Ureter (tissue), 1 donor: ENCODE measurements at regions not wholly inside any gene's neighbourhood (a gene's known extent, or its start where the extent isn't known, plus 50 kb on each side); places are given as distances from the start of the nearest gene placed in this dataset.

Source experiments
- DNase-seq: peaks from one replicate; pipeline ENCODE4 v3.0.0-alpha.2; 2020; ENCODE audit warnings: low spot score
- donor health status: DM: yes; HTN: yes; CAD: no.

DNA sequence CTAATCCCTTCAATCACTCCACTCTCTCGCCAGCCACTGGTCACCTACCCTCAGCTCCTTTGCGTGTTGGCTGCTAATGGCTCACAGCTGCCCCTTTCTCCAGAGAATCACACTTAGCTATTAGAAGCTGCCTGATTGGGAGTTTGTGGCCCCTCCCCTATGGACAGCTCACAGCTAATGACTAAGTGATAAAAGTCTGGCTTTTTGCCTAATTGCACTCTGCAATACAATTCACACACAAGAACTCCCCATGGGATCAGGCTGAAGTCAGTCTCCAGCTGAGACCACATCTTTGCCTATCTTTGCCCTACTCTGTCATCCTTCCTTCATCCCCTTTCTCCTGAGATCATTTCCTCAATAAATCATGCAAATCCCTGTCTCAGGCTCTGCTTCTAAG, 701.9 kb upstream of the RAB6C start:
- no peak for DNase-seq

GRCh38 chr2:129281791-129282530, 697.5 kb upstream of the RAB6C start:
- DNase-seq = no peak

- no peak for DNase-seq
Measured at GRCh38 chr2:129285012-129285411, 694.5 kb upstream of the RAB6C start.

DNA sequence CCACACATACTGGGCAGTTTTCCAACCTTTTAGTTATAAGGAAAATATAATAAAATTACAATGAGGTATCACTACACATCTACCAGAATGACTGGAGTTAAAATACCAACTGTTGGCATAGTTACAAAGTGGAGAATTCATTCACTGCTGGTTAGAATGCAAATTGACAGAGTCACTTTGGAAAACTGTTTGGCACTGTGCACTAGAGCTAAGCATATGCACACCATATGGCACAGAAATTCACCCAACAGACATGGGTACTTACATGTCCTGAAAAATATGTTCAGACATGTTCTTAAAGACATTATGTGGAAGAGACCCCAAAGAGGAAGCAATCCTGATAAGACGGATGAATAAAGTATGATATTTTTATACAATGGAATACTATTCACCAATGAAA, 686.1 kb upstream of the RAB6C start:
- DNase-seq = no peak

- no peak for DNase-seq
Measured at GRCh38 chr2:129296396-129296795, 683.1 kb upstream of the RAB6C start.

GRCh38 chr2:129296806-129297205, 682.7 kb upstream of the RAB6C start:
- DNase-seq = no peak

GRCh38 chr2:129297430-129297829, 682.0 kb upstream of the RAB6C start:
- no peak for DNase-seq

- DNase-seq = no peak
Measured at GRCh38 chr2:129299338-129299737, 680.1 kb upstream of the RAB6C start.

DNA sequence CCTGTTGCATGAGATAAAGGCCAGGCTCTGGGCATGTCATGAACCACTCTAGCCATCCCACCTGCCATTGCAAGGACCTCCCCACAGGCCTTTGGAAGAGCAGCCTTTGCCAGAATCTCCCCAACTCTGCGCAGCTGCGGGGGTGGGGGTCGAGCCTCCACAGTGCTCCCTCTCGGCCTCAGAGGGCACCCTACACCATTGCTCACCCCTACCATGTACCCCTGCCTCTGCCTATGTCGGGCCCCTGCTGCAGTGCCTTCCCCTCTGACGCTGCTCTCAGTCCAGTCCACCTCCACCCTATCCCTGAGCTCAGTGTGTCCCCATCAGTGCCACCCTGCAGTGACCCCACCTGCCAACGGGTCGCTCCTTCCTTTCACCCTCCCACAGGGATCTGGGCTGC, 679.7 kb upstream of the RAB6C start:
- DNase-seq = no peak

- DNase-seq = no peak
Measured at GRCh38 chr2:129300456-129300855, 679.0 kb upstream of the RAB6C start.

GRCh38 chr2:129301431-129301913, 678.0 kb upstream of the RAB6C start:
- DNase-seq = no peak

GRCh38 chr2:129302106-129302505, 677.4 kb upstream of the RAB6C start:
- no peak for DNase-seq

DNA sequence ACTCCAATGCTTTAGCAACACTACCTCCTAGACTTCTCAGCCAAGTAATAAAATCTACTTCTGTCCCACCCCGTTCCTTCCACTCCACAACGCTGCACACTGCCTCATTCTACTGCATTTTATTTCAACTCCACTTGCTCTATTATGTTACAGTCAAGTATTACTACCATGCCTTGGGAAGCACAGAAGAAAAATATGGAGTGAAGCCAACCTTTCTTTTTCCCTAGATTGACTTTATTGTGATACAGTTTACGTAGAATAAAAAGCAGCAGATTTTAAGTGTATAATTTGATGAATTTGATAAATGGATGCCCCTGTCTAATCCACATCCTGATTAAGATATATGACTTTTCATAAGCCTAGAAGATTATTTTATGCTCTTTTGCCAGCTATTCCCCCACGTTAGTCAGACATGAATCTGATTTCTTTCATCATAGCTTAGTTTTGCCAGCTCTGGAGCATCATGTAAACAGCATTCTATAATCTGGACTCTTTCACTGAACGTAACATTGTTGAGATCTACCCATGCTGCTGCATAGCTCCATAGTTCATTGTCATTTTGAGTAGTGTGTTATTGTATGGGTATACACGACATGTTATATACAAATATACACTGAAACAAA, 676.8 kb upstream of the RAB6C start:
- no peak for DNase-seq

DNA sequence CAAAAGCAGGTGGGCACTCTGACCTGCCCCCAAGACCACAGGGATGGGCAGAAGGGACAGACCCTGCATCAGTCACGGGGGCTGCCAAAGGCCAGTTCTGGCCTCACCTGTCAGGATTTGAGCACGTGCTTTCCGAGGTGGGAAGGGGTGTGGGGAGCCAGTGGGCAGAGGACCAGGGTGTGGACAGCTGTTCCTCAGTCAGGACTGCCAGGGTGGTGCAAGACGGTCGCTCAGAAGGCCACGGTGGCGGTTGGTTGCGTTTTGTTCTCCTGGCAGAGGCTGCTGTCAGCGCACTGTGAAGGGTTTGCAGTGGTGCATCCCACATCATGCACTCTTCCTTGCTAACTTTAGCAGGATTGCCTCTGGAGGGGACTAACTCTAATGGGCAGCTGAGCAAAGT, 665.3 kb upstream of the RAB6C start:
- DNase-seq = no peak

DNA sequence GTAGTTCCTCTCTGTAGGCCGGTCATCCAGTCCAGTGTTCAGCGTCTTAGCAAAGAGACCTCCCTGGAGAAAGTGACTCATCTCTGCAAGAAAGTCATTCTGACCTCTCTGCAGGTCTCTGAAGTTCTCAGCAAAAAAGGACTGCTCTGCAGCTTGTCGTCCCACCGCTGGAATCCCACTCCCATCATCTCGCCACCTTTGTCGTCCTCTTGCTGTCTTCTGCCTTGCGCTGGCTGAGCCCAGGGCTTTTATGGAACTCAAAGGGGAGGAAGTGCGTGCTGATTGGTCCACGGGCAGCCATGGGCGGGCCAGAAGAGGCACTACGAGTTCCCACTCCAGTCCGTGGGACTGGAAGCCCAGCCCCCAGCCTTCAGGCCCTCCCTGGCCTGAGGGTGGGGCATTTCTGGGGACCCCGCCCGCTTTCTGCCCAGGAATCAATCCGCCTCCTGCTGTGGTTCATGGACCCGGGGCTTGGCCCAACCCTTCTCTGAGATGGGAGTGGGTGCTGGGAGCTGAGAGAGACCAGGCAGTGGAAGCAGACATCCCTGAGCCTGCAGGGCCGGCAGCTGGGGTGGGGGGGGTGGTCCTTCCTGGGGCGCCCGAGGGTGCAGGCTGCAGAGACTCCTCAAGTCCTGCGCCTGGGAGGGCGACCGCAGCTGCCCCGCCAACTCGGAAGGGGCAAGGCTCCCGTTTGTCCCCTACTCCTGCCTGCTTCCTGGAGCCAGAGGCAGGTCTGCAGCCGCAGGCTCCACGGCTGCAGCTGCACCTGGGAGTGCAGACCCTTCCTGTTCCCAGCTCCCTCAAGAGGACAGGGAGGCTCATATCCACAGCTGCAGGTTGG, 660.7 kb upstream of the RAB6C start:
- no peak for DNase-seq

GRCh38 chr2:129319422-129319717, 660.1 kb upstream of the RAB6C start:
- DNase-seq = no peak

DNA sequence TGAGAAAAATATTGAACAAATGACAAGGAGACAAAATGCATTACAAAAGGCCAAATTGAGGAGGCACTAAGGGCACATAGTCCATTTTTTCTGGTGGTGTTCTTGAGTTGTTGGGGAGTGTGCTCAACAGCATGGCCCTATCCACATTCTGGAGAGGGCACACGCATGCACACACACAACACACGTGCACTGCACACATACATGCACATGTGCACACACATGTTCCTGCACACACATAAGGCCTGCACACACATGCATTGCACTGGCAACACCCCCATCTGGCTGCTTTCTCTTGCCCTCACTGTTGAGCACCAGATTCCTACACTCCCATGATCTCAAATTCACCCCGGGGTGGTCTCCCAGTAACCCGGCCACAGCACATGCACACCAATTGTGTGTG, 659.2 kb upstream of the RAB6C start:
- no peak for DNase-seq

GRCh38 chr2:129324349-129324748, 655.1 kb upstream of the RAB6C start:
- DNase-seq = no peak

- DNase-seq = no peak
Measured at GRCh38 chr2:129325151-129325550, 654.3 kb upstream of the RAB6C start.

- DNase-seq = no peak
Measured at GRCh38 chr2:129329574-129329973, 649.9 kb upstream of the RAB6C start.

DNA sequence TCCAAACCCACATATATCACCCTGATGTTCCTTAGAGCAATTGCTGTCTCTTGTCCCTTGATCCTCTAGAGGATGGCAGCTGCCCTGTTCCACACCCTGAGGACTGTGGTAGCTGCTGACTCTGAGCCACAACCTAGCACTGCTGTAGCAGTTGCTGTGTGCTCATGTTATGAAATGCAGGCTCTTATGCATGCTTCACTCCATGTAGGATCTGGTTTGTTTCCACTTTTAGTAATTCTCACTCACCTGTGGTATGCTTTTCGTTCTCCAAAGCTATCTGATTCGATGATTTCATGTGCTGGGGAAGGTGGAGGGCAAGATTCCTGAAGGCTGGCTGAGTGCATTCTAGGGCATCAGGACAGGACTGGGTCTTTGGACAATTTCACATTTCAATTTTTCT, 649.0 kb upstream of the RAB6C start:
- no peak for DNase-seq

DNA sequence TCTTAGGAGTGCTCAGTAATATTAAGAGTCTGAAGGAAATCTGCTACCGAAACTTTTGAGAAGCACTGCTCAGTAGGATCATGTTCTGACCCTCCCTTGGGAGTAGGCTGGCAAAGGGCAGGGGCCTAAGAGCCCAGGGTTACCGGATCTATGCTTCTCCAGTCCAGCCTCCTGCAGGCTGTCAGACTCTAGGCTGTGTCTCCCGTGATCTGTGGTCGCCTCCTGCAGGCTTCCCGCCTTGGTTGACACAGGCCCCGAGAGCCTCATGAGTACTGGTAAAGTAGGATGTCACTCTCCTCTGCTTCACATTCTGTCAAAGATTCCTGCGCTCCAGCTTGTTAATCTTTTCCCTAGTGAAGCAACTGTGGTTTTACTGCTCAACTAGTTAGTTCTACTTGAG, 647.8 kb upstream of the RAB6C start:
- no peak for DNase-seq

- no peak for DNase-seq
Measured at GRCh38 chr2:129334128-129334527, 645.3 kb upstream of the RAB6C start.
